HG02981 (cell line): ENCODE measurements at regions not wholly inside any gene's neighbourhood (a gene's known extent, or its start where the extent isn't known, plus 50 kb on each side); places are given as distances from the start of the nearest gene placed in this dataset.
"Not testable (repeated sequence)": the region's sequence is repeated elsewhere in the genome, so short reads cannot be mapped to it uniquely, and the experiment has no call there.

ENCODE experiments used
- ATAC-seq: cut with Tn5 transposase; IDR thresholded peaks from one replicate; pipeline ENCODE4 v1.9.1; 2021; ENCODE audit warnings: mild to moderate bottlenecking, moderate library complexity; ENCODE audit not compliant: unreplicated experiment

- ATAC-seq: no peak
Measured at GRCh38 chr7:91355695-91356435, 91.6 kb downstream of the FZD1 start.

DNA sequence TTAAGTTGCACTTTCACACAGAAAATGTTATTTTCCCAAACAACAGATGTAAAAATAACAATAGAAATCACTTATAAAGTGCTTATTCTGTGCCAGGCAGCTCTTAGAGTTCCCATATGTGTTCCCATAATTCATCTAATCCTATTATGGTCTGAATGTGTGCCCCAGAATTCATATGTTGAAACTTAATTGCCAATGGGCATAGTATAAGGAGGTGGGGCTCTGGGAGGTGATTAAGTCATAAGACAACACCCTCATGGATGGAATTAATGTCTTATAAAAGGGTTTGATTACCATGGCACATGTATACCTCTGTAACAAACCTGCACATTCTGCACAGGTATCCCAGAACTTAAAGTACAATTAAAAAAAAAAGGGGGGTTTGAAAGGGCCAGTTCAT is 92.7 kb downstream of the FZD1 start:
- no peak for ATAC-seq

DNA sequence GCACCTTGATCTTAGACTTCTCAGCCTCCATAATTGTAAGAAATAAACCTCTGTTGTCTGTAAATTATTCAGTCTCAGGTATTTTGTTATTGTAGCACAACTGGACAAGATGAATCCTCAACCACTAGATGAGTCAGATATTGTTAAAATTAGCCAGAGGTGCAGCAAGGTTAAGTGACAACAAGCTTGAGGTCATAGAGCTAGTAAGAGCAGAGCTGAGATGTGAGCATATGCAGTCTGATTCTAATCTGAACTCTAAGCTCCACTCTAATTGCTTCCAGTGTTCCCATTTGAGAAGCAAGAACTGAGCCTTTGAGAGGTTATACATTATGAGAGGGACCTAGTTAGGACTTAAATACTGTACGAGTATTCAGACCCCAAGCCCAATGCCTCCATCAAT is 93.1 kb downstream of the FZD1 start:
- no peak for ATAC-seq

DNA sequence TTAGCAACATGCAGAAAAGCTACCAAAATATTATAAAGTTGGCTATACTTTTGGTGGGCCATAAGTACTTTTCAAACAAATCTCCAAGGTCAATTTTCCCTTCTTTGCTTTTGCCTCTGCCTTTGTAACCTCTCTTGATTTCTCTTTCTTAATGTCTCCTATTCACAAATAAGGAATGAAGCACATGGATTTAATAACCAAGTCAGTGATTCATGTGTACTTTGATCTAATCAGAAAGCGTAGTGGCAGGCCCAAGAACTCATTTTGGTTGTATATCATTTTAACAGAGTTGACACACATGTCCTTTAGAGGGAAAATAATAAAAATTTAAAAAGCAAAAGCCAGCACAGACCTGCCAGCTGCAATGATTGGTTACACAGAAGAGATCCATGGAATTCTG is 93.7 kb downstream of the FZD1 start:
- ATAC-seq: no peak

DNA sequence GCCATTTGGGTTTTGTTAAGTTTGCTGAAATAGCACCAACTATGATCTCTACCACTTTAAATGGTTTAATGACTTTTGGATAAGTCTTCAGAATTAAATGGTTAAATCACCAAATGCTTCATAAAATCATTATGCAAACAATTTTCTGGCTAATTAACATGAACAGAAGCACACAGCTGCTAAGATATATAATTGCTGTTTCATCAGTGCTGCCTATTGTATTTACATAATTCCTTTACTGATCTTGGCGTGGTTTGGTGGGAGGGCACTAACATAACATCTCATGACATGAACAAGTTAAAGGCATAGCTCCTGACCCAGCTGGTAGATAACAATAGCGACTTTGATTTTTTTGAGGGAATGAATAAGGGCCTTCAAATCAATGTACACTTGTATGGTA is 94.1 kb downstream of the FZD1 start:
- ATAC-seq: no peak

GRCh38 chr7:91365097-91365496 is 100.9 kb downstream of the FZD1 start:
- not testable (repeated sequence) for ATAC-seq

GRCh38 chr7:91366091-91366490 is 101.9 kb downstream of the FZD1 start:
- ATAC-seq: no peak

- no peak for ATAC-seq
Measured at GRCh38 chr7:91367812-91368578, 103.8 kb downstream of the FZD1 start.

GRCh38 chr7:91372323-91372722 is 108.1 kb downstream of the FZD1 start:
- ATAC-seq: no peak

GRCh38 chr7:91373111-91373800 is 109.0 kb downstream of the FZD1 start:
- no peak for ATAC-seq

GRCh38 chr7:91374321-91374989 is 110.2 kb downstream of the FZD1 start:
- ATAC-seq: no peak

- no peak for ATAC-seq
Measured at GRCh38 chr7:91375378-91375777, 111.1 kb downstream of the FZD1 start.

DNA sequence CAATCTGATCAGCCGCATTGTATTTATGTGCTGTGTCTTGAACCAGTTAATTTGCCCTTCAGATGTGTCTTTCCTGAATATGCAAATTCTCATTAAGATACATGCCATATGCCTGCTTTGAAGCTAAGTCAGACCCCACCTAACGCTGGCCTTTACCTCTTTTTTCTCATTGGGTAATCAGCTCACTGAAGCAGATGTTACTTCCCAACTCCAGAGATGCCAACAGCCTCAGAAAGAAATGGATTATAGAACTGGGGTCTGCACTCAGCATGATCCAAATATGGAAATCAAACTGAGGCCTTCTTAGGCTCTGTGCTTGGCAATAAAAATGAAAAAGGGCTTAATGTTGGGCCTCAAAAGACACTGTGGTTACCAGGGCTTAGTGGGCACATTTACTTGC is 113.9 kb downstream of the FZD1 start:
- no peak for ATAC-seq

GRCh38 chr7:91379236-91379635 is 115.0 kb downstream of the FZD1 start:
- no peak for ATAC-seq

DNA sequence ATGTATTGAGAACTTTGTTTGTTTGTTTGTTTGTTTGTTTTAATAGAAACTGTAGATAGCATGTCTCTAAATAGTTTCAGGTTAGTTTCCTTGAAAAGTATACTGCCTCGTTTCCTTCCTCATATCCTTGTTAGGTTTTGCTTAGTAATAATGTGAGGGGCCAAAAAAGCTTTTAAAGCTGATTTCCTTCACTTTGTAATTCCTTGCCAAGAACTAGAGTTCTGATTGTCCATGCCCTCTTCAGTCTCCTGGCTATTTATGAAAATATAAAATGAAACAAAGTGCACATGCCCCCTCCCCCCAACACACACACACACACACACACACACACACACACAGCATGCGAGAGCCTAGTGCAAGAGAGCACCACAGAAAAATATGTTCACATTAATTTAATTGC is 115.8 kb downstream of the FZD1 start:
- ATAC-seq: no peak

DNA sequence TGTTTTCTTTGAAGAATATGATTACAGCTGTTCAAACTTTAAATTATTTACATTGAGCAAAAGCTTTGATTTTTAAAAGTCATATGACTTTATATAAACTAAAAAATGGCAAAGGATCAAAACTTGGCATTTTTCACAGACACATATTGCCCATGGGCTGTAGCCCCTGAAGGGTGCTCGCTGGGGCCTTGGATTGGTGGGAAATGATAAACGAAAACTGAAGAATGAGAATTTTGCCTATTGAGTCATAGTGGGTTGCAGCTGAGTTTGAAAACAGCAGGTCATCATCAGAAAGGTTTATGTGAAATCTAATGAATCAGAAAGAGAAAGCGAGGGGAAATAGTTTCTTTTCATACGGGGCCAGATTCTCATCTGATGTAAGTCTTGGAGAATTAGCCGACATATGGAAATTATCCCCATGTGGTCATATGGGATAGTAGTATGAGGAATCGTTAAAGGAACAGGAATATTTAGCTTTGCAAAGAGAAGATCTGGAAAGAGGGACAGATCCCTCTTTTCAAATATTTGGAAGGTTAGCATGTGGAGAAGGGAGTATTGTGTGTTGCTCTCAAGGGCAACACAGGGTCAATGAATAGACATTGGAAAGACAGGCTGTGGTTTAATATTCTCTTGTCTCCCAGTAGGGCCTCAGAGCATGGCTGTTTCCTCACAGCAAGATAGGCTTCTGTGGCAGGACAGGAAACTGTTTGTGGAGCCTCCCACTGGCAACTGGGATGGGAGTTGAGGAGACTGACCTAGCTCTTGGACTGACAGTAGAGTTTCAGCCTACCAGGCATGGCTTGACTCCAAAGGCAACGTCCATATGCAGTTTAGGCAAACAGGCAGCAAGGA is 119.0 kb downstream of the FZD1 start:
- no peak for ATAC-seq

GRCh38 chr7:91383905-91384274 is 119.7 kb downstream of the FZD1 start:
- no peak for ATAC-seq

- not testable (repeated sequence) for ATAC-seq
Measured at GRCh38 chr7:91394757-91395156, 130.5 kb downstream of the FZD1 start.

DNA sequence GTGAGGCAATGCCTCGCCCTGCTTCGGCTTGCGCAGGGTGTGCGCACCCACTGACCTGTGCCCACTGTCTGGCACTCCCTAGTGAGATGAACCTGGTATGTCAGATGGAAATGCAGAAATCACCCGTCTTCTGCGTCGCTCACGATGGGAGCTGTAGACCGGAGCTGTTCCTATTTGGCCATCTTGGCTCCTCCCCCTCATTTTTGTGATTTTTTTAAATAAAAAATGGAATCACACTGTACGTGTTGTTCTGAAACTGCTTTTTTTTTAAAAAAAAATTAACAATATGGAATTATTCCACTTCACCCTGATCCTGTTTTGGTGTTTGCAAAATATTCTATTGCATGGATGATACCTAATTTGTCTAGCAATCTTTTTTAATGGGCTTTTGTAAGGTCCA is 131.1 kb downstream of the FZD1 start:
- ATAC-seq: not testable (repeated sequence)

DNA sequence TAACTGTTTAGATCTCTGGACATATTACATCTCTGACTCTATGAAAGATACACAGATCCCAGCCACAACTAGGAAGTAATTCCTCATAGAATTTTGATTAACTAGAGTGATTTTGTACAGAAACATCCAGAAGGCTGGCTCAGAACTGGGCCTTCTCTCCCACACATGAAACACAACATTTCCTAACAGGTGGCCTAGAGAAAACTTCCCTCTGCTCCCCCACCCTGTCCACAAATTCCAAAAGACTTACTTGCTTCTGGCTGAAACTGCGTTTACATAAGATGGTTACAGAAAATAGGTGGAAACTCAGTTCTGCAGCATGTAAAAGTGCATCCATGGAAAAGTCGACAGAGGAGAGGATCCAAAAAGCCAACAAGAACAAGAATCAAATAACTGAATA is 132.9 kb downstream of the FZD1 start:
- ATAC-seq: no peak
